H1 (cell line): ENCODE measurements at regions not wholly inside any gene's neighbourhood (a gene's known extent, or its start where the extent isn't known, plus 50 kb on each side); places are given as distances from the start of the nearest gene placed in this dataset.

Experiments used
- BACH1 ChIP-seq: IDR thresholded peaks from 2 replicates; pipeline ENCODE4 v1.6.1; 2012; ENCODE audit warnings: low read length, improper control_type of control experiment
- JUN ChIP-seq: IDR thresholded peaks from 2 replicates; pipeline ENCODE4 v1.6.1; 2011; ENCODE audit warnings: low read depth, mild to moderate bottlenecking, improper control_type of control experiment, low read length
- KDM1A ChIP-seq: fragments of 200-600, 300-600 bp; sonication (generic); IDR thresholded peaks from 2 replicates; pipeline ENCODE4 v1.7.1; 2016; ENCODE audit warnings: mild to moderate bottlenecking, low read length, borderline replicate concordance
- KDM4A ChIP-seq: IDR thresholded peaks from one replicate; pipeline ENCODE4 v1.7.1; 2012; ENCODE audit warnings: low read depth, mild to moderate bottlenecking, moderate library complexity, low read length, inconsistent platforms; ENCODE audit not compliant: severe bottlenecking
- KDM5A ChIP-seq: fragments of 200-600 bp; IDR thresholded peaks from 2 replicates; pipeline ENCODE4 v1.7.1; 2012; ENCODE audit warnings: mild to moderate bottlenecking, low read length, inconsistent platforms, mixed read lengths
- SP4 ChIP-seq: IDR thresholded peaks from 2 replicates; pipeline ENCODE4 v1.6.1; 2012; ENCODE audit warnings: low read length, inconsistent platforms
- TAF7 ChIP-seq: optimal IDR thresholded peaks from 2 replicates; pipeline ENCODE3; 2011; ENCODE audit warnings: low read depth, mild to moderate bottlenecking, inconsistent platforms, low read length, moderate library complexity, borderline replicate concordance
- YY1 ChIP-seq: IDR thresholded peaks from 2 replicates; pipeline ENCODE4 v1.6.1; 2011; ENCODE audit warnings: low read depth, mild to moderate bottlenecking, low read length
- TF ChIP-seq, protein P1 (sequence below), 3 experiments: IDR thresholded peaks; 1 replicate in 2 of 3; 2 replicates in 1 of 3; pipeline versions ENCODE4 v1.5.1 to v1.6.1; 2011; ENCODE audit warnings: low read length in 3 of 3, mild to moderate bottlenecking in 3 of 3, inconsistent platforms in 2 of 3, low read depth in 1 of 3, moderate library complexity in 1 of 3; ENCODE audit not compliant: insufficient read depth in 1 of 3; ENCODE audit errors: control extremely low read depth in 1 of 3

DNA sequence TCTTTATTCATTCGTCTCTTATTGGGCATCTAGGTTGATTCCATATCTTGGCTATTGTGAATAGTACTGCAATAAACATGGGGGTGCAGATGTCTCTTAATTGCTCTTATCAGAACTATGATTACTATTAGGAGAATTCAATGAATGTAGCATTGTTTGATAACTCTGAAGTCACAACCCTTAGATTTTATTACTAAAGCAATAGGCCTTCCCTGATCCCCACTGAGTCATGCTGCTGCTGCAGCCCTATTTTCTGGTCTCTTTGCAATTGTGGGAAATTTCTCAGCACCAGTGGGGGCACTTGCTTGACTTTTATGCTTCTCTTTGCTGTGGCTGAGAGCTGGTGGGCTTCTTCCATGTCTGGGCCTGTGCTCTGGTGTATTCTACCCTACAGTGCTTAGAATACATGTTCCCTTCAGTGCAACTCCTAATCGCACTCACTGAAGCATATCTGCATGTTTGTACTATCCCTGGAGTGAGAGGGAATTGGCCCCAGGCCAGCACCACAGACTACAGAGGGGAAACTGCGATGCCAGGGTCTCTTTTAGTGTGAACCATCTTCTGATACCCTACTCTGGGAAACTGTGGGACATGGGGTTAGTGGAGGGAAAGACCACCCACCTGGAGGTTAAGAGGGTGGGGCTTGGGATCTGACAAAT, 52.2 kb upstream of the ROR1 start (continued):
- TF ChIP-seq, protein P1, sequence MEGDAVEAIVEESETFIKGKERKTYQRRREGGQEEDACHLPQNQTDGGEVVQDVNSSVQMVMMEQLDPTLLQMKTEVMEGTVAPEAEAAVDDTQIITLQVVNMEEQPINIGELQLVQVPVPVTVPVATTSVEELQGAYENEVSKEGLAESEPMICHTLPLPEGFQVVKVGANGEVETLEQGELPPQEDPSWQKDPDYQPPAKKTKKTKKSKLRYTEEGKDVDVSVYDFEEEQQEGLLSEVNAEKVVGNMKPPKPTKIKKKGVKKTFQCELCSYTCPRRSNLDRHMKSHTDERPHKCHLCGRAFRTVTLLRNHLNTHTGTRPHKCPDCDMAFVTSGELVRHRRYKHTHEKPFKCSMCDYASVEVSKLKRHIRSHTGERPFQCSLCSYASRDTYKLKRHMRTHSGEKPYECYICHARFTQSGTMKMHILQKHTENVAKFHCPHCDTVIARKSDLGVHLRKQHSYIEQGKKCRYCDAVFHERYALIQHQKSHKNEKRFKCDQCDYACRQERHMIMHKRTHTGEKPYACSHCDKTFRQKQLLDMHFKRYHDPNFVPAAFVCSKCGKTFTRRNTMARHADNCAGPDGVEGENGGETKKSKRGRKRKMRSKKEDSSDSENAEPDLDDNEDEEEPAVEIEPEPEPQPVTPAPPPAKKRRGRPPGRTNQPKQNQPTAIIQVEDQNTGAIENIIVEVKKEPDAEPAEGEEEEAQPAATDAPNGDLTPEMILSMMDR (IDR thresholded peaks at IDR 0.05; ENCODE audit: control extremely low read depth in 1 of 3, insufficient read depth in 1 of 3, low read depth in 1 of 3, low read length in 3 of 3) = no peak
- TF ChIP-seq BACH1 = no peak
- TF ChIP-seq SP4 = no peak
- TF ChIP-seq YY1 = no peak
- no peak for TF ChIP-seq TAF7
- no peak for TF ChIP-seq JUN
- TF ChIP-seq KDM4A = no peak
- no peak for TF ChIP-seq KDM1A
- TF ChIP-seq KDM5A = no peak
